ENCODE measurements at regions not wholly inside any gene's neighbourhood (a gene's known extent, or its start where the extent isn't known, plus 50 kb on each side); places are given as distances from the start of the nearest gene placed in this dataset.
"Not testable (repeated sequence)": the region's sequence is repeated elsewhere in the genome, so short reads cannot be mapped to it uniquely, and the experiment has no call there.

GRCh38 chr14:98931126-98931525, 340.9 kb downstream of the BCL11B start:
- TF ChIP-seq POLR2A (IDR thresholded peaks at IDR 0.05) = no peak
- no peak for TF ChIP-seq CTCF (IDR thresholded peaks at IDR 0.05)
- no peak for TF ChIP-seq EP300 (IDR thresholded peaks at IDR 0.05)
- no peak for TF ChIP-seq POLR2AphosphoS5 (IDR thresholded peaks at IDR 0.05)
- Histone ChIP-seq H3K27me3 (peaks cover 8% of the 10 kb centered on the region), H3K36me3 (no peaks in the 10 kb centered on the region), H3K27ac (no peak overlapping the region), H3K4me1 (no peaks in the 10 kb centered on the region), H3K9me3 (no peaks in the 10 kb centered on the region), H3K4me3 (no peak overlapping the region)
- no peak for ATAC-seq

- TF ChIP-seq EP300 (IDR thresholded peaks at IDR 0.05) (no peak), POLR2A (IDR thresholded peaks at IDR 0.05) (no peak)
- Histone ChIP-seq H3K9me3 (no peaks in the 10 kb centered on the region), H3K4me1 (no peaks in the 10 kb centered on the region), H3K27me3 (peaks cover 10% of the 10 kb centered on the region), H3K36me3 (no peaks in the 10 kb centered on the region), H3K27ac (no peak overlapping the region), H3K4me3 (no peak overlapping the region)
- WGBS, 2 donors (ENCODE audit: low coverage in 1 of 2) = 87 to 100% methylated on average over 2 to 3 of the region's 8 CpGs
- ATAC-seq = no peak
Observed at GRCh38 chr14:98931911-98932310, 340.1 kb downstream of the BCL11B start.

DNA sequence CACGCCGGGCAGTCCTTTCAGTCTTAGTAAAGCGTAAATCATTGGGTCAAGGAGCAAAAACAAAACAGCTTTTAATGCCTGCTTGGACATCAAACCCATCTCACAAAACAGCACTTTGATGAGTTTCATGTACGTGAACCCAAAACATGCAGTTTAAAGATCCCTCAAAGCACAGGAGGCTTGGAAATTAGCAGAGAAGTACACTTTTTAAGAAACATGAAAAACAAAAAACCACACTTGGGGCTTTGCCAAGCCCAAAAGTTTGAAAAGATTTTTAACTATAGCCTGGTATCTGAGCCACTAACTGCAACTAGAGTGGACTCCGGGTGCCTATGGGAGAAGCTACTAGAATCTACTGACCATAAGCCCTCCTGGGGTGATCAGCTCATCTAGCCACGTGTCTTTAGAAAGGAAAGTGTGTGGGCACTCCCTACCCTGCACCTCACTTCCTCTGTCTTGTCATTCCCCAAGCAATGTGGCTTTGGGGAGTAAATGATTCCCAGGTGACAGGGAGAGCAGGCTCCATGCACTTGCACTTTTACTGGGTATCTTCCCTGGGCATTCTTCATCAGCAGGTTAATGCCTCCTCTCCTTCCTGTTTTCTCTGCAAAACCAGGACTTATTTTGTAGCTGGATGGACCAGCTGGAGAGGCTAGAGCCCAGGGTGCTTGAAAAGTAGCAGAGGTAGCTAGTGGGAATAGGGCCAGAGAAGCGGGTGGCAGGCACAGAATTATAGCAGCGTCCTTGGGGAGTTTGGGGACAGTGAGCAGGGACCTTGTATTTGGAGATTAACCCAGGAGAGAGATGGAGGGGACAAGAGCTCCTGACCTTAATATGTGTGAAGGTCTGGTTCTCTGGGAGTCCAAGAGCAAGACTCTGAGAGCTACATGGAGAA, 339.3 kb downstream of the BCL11B start:
- no peak overlapping the region for H3K4me3 ChIP-seq
- no peaks in the 10 kb centered on the region for H3K36me3 ChIP-seq
- H3K9me3 ChIP-seq = no peaks in the 10 kb centered on the region
- peaks cover 17% of the 10 kb centered on the region for H3K27me3 ChIP-seq
- no peak overlapping the region for H3K27ac ChIP-seq
- TF ChIP-seq EP300 (IDR thresholded peaks at IDR 0.05) (no peak), POLR2AphosphoS5 (IDR thresholded peaks at IDR 0.05) (no peak), CTCF (IDR thresholded peaks at IDR 0.05) (no peak), POLR2A (IDR thresholded peaks at IDR 0.05) (no peak)
- whole genome bisulfite sequencing, 2 donors (ENCODE audit: low coverage in 1 of 2) = 80 to 81% methylated on average over 7 of the region's 8 CpGs
- H3K4me1 ChIP-seq = no peaks in the 10 kb centered on the region
- ATAC-seq = no peak

- 78 to 90% methylated on average over 2 to 5 of the region's 5 CpGs for WGBS, 2 donors (ENCODE audit: low coverage in 1 of 2)
- H3K36me3 ChIP-seq, H3K9me3 ChIP-seq, ATAC-seq, H3K27ac ChIP-seq, H3K4me3 ChIP-seq, H3K4me1 ChIP-seq: not testable (repeated sequence)
- H3K27me3 ChIP-seq = peaks cover 22% of the 10 kb centered on the region
Observed at GRCh38 chr14:98934569-98934968, 337.4 kb downstream of the BCL11B start.

GRCh38 chr14:98935921-98936320, 336.1 kb downstream of the BCL11B start:
- Histone ChIP-seq H3K36me3 (no peaks in the 10 kb centered on the region), H3K9me3 (no peaks in the 10 kb centered on the region), H3K4me1 (no peaks in the 10 kb centered on the region), H3K27me3 (peaks cover 24% of the 10 kb centered on the region), H3K4me3 (no peak overlapping the region), H3K27ac (no peak overlapping the region)
- WGBS, 2 donors (ENCODE audit: low coverage in 1 of 2) = 91% methylated on average over 8 of the region's 9 CpGs
- TF ChIP-seq CTCF (IDR thresholded peaks at IDR 0.05) = no peak
- no peak for TF ChIP-seq POLR2AphosphoS5 (IDR thresholded peaks at IDR 0.05)
- no peak for TF ChIP-seq POLR2A (IDR thresholded peaks at IDR 0.05)
- TF ChIP-seq EP300 (IDR thresholded peaks at IDR 0.05) = no peak
- no peak for ATAC-seq

DNA sequence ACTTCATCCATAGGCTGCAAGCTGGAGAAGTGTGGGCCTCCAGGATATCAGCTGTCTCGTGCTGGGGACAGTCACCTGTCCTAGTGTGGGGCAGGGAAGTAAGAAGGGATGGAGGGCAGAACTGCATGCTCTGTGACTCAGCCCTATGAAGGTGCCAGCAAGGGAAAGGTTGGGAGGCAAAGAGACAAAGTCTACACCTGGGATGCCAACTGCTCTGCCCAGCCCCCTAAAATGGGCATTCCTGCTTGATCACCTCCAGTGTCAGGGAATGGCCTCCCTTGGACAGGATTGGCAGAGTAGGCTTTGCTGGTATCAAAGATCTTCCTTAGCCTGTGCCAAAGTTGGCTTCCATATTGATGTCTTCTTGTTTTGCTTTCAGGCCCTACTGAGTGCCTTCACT, 335.0 kb downstream of the BCL11B start:
- Histone ChIP-seq H3K27ac (no peak overlapping the region), H3K9me3 (no peaks in the 10 kb centered on the region), H3K4me1 (no peaks in the 10 kb centered on the region), H3K4me3 (no peak overlapping the region), H3K36me3 (no peaks in the 10 kb centered on the region), H3K27me3 (peaks cover 24% of the 10 kb centered on the region)
- WGBS, 2 donors (ENCODE audit: low coverage in 1 of 2) = 86% methylated on average over 1 of the region's 1 CpG; no CpG with 5 or more reads in 1 of the 2 donors
- TF ChIP-seq POLR2A (IDR thresholded peaks at IDR 0.05) (no peak), CTCF (IDR thresholded peaks at IDR 0.05) (no peak), POLR2AphosphoS5 (IDR thresholded peaks at IDR 0.05) (no peak), EP300 (IDR thresholded peaks at IDR 0.05) (no peak)
- ATAC-seq = no peak
